NCI-H1694 (cell line): ENCODE measurements at regions not wholly inside any gene's neighbourhood (a gene's known extent, or its start where the extent isn't known, plus 50 kb on each side); places are given as distances from the start of the nearest gene placed in this dataset.

Experiments used
- DNase-seq: peaks from one replicate; lab custom pipeline; 2025; lab: John Stamatoyannopoulos, UW

- DNase-seq = no peak
These were observed 754.5 kb downstream of the C6orf118 start for GRCh38 chr6:164554700-164555476.

DNA sequence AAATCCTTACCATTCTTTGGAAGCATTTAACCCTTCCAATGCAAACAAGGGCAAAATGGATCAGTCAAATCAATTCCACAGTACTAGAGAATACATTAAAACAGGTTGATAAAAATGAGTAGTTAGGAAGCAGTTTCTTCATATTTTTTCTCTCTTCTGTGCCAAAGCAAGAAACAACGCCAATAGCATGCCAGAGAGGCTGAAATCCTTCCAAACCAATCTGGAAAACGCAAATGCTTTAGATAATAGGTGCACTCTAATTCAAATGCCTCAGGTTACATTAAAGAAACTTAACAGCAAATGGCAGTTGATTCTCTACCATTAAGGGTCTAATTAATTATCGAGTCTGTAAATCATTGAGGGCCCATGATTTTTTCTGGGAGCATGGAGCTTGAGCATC is 755.2 kb downstream of the C6orf118 start:
- no peak for DNase-seq

- DNase-seq = no peak
These were observed 757.7 kb downstream of the C6orf118 start for GRCh38 chr6:164551706-164552105.

DNA sequence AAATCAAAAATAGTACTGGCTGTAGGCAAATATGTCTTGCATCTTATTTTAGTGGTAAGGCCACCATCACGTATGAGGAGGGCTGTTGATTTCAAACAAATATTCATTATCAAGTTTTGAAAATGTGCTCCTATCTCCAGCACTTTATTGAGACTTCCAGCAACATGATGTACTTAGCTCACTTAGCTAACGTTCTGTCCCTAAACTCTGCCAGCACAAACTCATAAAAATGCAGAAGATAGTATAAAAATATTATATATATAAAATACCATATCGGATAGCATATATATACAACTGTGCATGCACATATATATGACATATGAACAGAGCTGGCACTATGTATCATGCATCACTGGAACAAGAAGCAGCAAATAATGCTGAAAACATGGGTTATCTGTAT is 762.3 kb downstream of the C6orf118 start:
- DNase-seq = no peak

DNA sequence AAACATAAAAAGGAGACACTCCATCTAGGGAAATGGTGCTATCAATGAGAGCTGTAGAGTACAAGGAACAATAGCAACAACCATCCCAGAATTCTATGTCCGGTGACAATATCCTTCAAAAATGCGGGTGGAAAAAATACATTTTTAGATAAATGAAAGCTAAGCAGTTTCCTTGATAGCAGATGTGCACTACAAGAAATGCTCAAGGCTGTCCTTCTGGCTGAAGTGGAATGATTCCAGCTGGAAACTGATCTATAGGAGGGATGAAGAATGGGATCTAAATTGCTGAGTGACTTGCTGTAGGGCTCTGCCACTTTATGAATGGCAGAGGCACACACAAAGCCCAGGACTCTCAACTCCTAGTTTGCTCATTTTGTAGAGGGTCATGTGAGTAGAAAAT is 763.1 kb downstream of the C6orf118 start:
- DNase-seq = no peak

DNA sequence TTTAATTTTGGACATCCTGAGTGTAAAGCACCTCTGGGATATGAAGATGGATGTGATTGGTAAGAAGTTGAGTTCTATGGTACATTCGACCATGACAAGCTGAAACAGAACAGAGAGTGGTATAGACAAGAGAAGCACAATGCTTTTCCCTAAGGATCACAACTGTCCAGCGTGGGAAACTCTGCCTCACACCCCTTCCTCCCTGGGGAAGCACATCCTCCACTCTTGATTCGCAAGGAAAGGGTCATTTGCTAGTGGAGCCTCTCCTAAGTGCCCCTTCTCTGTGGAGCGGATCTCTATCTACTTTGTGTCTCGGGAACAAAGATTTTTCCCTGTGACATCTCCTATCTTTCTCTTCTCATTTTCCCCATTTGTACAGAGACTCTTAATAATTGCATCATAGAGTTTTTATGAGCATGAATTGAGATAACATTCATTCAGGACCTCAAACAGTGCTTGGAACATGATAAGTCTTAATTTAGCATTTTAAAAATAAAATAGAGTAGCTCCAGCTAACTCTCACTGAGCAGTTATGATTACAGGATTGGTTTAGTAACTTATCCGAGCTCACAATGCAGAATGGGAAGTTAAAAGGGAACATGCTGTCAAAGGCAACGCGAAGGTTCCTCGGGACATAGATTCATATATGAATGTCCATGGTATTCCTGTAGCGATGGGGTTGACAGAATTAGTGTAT is 775.2 kb downstream of the C6orf118 start:
- no peak for DNase-seq

DNA sequence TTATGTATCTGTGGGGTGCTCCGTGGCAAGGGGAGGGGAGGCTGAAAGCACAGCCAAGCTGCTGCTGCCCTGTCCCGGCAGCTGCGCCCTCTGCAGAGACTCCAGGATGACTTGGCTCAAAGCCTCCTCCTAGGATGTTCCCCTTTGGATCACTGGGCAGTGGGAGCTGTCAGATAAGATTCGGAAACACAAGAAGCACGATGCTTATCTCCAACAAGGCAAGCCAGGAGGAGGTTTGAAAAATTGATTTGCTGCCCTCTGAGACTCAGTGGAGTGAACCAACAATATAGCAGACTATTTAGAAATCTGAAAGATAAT is 776.4 kb downstream of the C6orf118 start:
- DNase-seq = no peak

GRCh38 chr6:164532198-164533044 is 777.0 kb downstream of the C6orf118 start:
- no peak for DNase-seq

DNA sequence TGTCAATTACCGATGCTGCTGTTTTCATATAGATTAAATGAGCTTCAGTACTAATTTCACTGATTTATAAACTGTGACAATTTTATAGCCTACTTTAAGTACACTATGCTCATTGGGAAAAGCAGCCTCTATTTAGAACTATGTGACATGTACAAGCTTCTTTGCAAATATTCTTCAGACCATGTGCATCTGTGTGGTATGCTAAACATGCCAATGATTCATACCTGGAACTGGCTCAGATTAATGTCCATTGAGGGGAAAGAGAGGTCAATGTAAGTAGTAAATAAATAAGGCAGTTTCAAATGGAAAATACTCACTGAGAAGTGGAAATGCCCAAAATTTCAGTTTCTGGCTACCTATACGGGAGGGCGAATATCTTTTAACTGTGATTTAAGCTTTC is 777.7 kb downstream of the C6orf118 start:
- no peak for DNase-seq

DNA sequence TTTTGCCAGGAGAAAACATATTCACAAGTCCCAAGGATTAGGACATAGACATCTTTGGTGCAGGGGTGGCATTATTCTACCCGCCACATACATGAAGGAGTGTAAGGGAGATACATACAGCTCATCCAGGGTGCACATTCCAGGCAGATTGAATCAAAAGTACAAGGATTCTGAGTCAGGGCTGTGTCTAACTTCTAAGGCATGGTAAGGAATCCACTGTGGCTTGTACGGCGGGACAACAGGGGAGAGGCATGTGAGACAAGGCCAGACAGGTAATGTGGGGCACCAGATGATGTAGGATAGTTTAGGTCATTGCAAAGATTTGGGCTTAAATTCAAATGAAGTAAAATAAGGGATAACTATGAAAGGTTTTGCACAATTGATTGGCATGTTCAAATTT is 780.9 kb downstream of the C6orf118 start:
- DNase-seq = no peak

- no peak for DNase-seq
These were observed 786.2 kb downstream of the C6orf118 start for GRCh38 chr6:164523087-164523654.

DNA sequence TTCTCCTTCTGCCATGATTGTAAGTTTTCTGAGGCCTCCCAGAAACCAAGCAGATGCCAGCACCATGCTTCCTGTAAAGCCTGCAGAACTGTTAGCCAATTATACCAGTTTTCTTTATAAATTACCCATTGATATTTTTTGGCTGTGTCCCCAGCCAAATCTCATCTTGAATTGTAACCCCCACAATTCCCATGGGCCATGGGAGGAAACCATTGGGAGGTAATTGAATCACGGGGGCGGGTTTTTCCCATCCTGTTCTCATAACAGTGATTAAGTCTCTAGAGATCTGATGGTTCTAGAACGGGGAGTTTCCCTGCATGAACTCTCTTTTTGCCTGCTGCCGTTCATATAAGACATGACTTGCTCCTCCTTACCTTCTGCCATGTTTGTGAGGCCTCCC is 788.5 kb downstream of the C6orf118 start:
- no peak for DNase-seq

DNA sequence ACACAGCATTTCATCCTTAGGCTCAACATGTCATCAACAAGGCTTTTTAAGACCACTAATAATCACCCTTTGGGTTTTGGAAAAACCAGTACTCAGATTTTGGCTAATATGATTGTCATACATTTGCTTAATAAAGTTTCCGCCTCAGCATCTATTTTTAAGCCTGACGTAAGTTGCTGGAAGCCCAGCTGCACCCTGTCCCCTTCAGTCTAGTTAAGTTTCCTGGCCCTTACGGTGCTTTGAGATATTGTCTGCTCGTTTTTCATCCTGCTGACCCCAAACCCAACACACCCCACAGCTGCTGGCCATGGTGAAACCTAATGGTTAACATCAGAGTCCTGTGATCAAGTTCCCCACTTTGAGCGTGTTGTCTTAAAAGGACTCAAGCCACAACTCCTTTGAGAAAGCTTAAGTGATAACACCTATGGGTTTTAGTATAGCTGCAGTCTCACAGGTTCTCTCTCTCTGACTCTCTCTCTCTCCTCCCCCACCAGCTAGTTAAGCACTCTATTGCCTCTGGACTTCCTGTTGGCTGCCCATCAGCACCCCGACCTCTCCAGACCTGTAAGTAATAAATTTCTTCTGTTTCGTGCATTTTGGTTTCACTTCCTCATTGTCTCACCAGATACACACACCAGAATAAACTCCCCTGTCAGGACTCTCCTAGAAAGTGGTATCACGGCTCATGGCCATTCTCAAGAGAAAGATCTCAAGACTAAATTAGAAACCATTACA is 802.0 kb downstream of the C6orf118 start:
- no peak for DNase-seq

DNA sequence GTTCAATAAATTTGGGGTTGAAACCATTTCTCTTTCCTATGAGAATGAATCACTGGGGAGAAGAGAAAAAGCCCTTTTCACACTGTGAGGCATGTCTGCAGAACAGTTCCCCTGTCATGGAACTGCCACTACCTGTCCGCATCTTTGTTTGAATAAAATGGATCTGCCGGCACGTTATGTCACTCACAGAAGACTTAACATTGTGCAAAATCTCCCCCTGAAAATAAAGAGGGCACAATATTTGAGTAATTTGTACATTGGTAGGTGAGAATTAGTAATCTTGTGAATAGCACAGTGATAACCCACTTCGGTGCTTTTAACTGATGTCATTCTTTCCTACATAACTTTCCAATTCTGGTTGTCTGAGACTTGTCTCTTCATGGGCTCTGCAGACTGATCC is 804.0 kb downstream of the C6orf118 start:
- no peak for DNase-seq

GRCh38 chr6:164502833-164503232 is 806.6 kb downstream of the C6orf118 start:
- DNase-seq = no peak

DNA sequence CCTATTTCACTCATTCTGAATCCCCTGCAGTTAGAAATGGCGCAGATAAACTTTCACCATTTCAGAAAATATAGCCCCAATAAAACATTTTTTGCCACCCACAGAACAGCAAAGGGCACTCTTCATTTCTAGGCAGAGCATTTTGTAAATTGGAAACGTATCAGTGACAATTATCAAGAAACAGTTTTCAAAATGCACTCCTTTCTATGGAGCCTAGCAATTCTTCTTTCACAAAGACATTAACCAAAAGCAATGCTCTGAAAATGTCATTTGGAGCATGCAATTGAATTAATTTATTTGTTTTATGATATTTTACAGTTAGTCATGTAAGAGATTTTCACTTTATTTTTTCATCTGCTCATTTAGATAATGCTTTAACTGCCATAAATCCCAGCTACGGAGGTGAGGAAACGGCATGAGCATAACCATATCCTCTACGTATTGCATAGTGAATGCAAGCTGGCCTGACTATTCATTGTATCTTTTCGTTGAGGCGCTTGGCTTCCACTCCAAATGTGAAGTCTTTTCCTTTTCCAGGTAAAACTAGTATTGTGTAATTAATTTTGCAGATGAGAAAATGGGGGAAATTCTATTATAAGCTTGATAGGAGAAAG is 813.4 kb downstream of the C6orf118 start:
- no peak for DNase-seq

- no peak for DNase-seq
These were observed 831.0 kb downstream of the C6orf118 start for GRCh38 chr6:164478426-164478825.

DNA sequence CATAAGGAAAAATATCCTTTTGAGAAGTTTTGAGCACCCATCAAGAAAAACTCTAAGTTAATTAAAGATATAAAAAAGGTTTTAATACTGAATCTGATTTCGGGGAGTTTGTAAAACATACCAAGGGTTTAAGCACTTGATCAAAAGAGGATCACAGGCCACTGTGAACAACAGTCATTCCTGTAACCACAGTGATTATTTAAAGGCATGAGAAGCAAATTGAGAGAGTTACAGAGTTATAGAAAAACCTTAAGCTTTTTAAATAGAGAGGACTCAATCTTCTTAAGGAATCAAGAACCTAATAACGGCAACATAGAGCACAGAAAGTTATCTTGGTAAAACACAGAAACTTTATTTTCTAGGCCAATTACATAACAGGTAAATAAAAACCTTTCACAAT is 831.6 kb downstream of the C6orf118 start:
- no peak for DNase-seq

DNA sequence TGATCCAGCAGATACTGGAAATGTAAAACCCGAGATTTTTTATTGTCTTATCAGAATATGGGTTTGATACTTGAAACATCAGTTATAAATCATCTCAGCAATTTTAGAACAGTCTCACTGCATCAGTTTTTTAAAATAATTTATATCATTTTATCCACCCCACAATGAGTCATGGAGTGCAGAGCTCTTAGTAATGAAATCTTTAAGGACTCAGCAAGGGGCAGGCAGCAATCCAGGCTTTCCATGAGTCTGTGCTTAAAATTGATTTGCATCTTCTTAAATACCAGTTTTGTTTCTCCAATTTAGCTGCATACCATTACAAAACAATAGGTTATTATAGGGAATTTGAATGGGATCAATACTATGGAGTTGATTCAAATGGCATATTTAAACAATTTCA is 832.3 kb downstream of the C6orf118 start:
- no peak for DNase-seq

DNA sequence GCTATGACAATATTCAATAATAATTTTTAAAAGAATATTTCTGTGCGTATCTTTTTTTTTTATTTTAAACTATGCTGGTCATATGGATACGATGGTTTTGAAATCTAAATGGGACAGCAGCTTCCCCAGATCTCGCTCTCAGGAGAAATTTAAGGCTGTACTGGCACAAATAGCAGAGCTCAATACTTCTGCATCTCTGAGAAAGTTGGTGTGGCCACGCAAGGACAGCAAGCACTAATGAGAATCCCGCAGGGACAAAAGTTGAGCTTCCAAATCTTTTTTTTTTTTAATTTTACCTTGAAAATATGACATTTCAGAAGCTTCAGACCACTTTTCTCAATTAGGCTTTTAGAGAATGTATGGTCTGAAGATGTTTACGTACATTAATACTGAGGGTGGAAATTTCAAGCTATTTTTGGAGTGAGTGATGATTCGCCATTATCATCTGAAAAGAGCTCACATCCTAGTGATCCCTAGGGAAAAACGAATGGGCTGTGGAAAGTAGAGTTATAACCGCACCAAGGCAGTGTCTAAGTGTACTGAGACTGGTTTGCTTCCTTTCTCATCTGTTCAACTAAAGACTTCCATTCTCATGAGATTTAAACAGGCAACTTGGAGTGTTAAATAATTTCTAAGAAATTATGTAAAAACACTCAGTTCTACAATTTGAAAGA is 840.0 kb downstream of the C6orf118 start:
- no peak for DNase-seq

DNA sequence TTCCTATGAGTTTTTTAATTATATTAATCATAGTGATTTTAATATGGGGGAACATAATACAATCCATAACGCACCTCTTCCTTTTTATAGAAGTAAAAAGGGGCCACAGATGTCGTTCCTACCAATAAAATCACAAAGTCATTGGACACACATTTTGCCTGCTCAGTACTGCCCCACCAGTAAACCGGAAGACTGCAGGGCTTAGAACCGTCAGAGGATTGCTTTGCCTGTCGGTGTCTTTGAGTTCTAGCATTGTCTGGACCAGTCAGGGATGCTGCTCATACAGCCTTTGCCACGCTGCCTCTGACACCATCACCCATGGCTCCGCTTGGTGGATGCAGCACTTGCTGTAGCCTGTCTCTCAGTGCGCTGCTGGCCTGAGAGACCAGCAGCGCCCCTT is 853.6 kb downstream of the C6orf118 start:
- no peak for DNase-seq
